HEK293 (cell line): ENCODE measurements at regions not wholly inside any gene's neighbourhood (a gene's known extent, or its start where the extent isn't known, plus 50 kb on each side); places are given as distances from the start of the nearest gene placed in this dataset.

Experiments
- GLI4 ChIP-seq: fragments of 450-650 bp; formaldehyde crosslinking; IDR thresholded peaks from 2 replicates; pipeline ENCODE4 v1.5.1; 2016; ENCODE audit warnings: missing biosample characterization, missing genetic modification characterization
- ZBTB11 ChIP-seq: fragments of 450-650 bp; formaldehyde crosslinking; conservative IDR thresholded peaks from 2 replicates; pipeline ENCODE4 v1.5.1; 2016; ENCODE audit warnings: low read depth, missing biosample characterization, missing genetic modification characterization
- ZNF148 ChIP-seq: fragments of 450-650 bp; formaldehyde crosslinking; IDR thresholded peaks from 2 replicates; pipeline ENCODE4 v1.5.0; 2017; ENCODE audit warnings: missing biosample characterization, missing genetic modification characterization, borderline replicate concordance
- TF ChIP-seq, protein P1 (sequence below): fragments of 450-650 bp; formaldehyde crosslinking; IDR thresholded peaks from 2 replicates; pipeline ENCODE4 v1.5.1; 2016; ENCODE audit warnings: missing biosample characterization, missing genetic modification characterization, borderline replicate concordance

GRCh38 chr4:138959097-138959815 lies 56.3 kb upstream of the NOCT start:
- TF ChIP-seq, protein P1, sequence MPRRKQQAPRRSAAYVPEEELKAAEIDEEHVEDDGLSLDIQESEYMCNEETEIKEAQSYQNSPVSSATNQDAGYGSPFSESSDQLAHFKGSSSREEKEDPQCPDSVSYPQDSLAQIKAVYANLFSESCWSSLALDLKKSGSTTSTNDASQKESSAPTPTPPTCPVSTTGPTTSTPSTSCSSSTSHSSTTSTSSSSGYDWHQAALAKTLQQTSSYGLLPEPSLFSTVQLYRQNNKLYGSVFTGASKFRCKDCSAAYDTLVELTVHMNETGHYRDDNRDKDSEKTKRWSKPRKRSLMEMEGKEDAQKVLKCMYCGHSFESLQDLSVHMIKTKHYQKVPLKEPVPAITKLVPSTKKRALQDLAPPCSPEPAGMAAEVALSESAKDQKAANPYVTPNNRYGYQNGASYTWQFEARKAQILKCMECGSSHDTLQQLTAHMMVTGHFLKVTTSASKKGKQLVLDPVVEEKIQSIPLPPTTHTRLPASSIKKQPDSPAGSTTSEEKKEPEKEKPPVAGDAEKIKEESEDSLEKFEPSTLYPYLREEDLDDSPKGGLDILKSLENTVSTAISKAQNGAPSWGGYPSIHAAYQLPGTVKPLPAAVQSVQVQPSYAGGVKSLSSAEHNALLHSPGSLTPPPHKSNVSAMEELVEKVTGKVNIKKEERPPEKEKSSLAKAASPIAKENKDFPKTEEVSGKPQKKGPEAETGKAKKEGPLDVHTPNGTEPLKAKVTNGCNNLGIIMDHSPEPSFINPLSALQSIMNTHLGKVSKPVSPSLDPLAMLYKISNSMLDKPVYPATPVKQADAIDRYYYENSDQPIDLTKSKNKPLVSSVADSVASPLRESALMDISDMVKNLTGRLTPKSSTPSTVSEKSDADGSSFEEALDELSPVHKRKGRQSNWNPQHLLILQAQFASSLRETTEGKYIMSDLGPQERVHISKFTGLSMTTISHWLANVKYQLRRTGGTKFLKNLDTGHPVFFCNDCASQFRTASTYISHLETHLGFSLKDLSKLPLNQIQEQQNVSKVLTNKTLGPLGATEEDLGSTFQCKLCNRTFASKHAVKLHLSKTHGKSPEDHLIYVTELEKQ (tag by site-specific recombination) = no peak
- TF ChIP-seq ZNF148 (tag by site-specific recombination) (no peak), GLI4 (tag by site-specific recombination) (no peak), ZBTB11 (tag by site-specific recombination) (no peak)
